Esophagus muscularis mucosa (tissue), 4 donors: ENCODE measurements at regions not wholly inside any gene's neighbourhood (a gene's known extent, or its start where the extent isn't known, plus 50 kb on each side); places are given as distances from the start of the nearest gene placed in this dataset.

ENCODE experiments used
- DNase-seq: peaks from one replicate; pipeline ENCODE4 v3.0.0-alpha.2; 2017; ENCODE audit errors: extremely low spot score
- H3K27ac ChIP-seq, 4 donors: fragments of 200-600 bp; sonication (generic); replicated peaks in 1 of 4; 1 replicate in 3 of 4; 2 replicates in 1 of 4; pipeline ENCODE4 v1.5.1; 2016 to 2019; ENCODE audit warnings: mild to moderate bottlenecking in 1 of 4
- H3K27me3 ChIP-seq, 4 donors: fragments of 200-600 bp; sonication (generic); one replicate each; pipeline versions ENCODE4 v1.5.1 to v1.6.0; 2016 to 2019
- H3K36me3 ChIP-seq, 4 donors: fragments of 200-600 bp; sonication (generic); one replicate each; pipeline ENCODE4 v1.5.1; 2016 to 2019
- H3K4me1 ChIP-seq, 4 donors: fragments of 200-600 bp; sonication (generic); one replicate each; pipeline ENCODE4 v1.5.1; 2016 to 2019
- H3K4me3 ChIP-seq, 4 donors: fragments of 200-600 bp; sonication (generic); 1 replicate in 2 of 4; 2 replicates in 2 of 4; pipeline ENCODE4 v1.5.1; 2016 to 2019; ENCODE audit warnings: mild to moderate bottlenecking in 4 of 4, moderate library complexity in 1 of 4
- H3K9me3 ChIP-seq, 4 donors: fragments of 200-600 bp; sonication (generic); 1 replicate in 3 of 4; 2 replicates in 1 of 4; pipeline ENCODE4 v1.5.1; 2016 to 2019
- EP300 ChIP-seq: sonication (generic); formaldehyde crosslinking; IDR thresholded peaks from one replicate; pipeline ENCODE4 v1.6.1; 2017; ENCODE audit warnings: antibody characterized with exemption
- POLR2A ChIP-seq: fragments of 450-650 bp; IDR thresholded peaks from one replicate; pipeline ENCODE4 v1.6.1; 2017; ENCODE audit warnings: antibody characterized with exemption, moderate library complexity, mild to moderate bottlenecking, low read depth
- POLR2AphosphoS5 ChIP-seq, 2 donors: sonication (generic); formaldehyde crosslinking; IDR thresholded peaks; one replicate each; pipeline ENCODE4 v1.6.1; 2017; ENCODE audit warnings: antibody characterized with exemption in 2 of 2
- WGBS: methylation state at CpG from one replicate; pipeline ENCODE4 v1.1.5; 2018; 5-methylcytosine and 5-hydroxymethylcytosine counted together
- intact Hi-C: fragments of 100-400 bp; cut with DNase I; formaldehyde crosslinking; loops from one replicate; pipeline ENCODE4 v1.15.1; 2023
- TF ChIP-seq, protein P1 (sequence below), 3 experiments: fragments of 200-600 bp in 2 of 3; fragments of 450-650 bp in 1 of 3; sonication (generic) in 2 of 3; IDR thresholded peaks; one replicate each; pipeline ENCODE4 v1.5.1; 2017 to 2019; ENCODE audit warnings: antibody characterized with exemption in 3 of 3, mild to moderate bottlenecking in 2 of 3, moderate library complexity in 1 of 3

DNA sequence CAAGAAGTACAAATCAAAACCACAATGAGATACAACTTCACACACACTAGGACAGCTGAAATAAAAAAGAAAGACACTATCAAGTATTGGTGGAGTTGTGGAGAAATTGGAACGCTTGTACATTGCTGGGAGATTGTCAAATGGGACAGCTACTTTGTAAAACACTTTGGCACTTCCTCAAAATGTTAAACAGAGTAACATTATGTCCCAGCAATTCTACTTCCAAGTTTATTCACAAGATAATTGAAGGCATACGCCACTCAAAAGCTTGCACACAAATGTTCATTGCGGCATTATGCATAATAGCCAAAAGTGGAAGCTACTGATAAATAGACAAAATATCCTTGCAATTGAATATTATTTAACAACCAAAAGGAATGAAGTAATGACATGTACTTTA lies 199.9 kb upstream of the KCNK2 start:
- Histone ChIP-seq H3K36me3 (no peaks in the 10 kb centered on the region), H3K9me3 (peaks cover 0 to 3% (median 0%) of the 10 kb centered on the region in 4 donors), H3K4me3 (no peak overlapping the region), H3K27me3 (no peaks in the 10 kb centered on the region), H3K27ac (no peak overlapping the region), H3K4me1 (no peaks in the 10 kb centered on the region)
- no peak for DNase-seq
- WGBS: 87% methylated on average over 3 of the region's 3 CpGs
- TF ChIP-seq EP300 (no peak), POLR2A (no peak), POLR2AphosphoS5 (IDR thresholded peaks at IDR 0.05) (no peak)
- TF ChIP-seq, protein P1, sequence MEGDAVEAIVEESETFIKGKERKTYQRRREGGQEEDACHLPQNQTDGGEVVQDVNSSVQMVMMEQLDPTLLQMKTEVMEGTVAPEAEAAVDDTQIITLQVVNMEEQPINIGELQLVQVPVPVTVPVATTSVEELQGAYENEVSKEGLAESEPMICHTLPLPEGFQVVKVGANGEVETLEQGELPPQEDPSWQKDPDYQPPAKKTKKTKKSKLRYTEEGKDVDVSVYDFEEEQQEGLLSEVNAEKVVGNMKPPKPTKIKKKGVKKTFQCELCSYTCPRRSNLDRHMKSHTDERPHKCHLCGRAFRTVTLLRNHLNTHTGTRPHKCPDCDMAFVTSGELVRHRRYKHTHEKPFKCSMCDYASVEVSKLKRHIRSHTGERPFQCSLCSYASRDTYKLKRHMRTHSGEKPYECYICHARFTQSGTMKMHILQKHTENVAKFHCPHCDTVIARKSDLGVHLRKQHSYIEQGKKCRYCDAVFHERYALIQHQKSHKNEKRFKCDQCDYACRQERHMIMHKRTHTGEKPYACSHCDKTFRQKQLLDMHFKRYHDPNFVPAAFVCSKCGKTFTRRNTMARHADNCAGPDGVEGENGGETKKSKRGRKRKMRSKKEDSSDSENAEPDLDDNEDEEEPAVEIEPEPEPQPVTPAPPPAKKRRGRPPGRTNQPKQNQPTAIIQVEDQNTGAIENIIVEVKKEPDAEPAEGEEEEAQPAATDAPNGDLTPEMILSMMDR (IDR thresholded peaks at IDR 0.05): no peak
- intact Hi-C loops: no loop called here

DNA sequence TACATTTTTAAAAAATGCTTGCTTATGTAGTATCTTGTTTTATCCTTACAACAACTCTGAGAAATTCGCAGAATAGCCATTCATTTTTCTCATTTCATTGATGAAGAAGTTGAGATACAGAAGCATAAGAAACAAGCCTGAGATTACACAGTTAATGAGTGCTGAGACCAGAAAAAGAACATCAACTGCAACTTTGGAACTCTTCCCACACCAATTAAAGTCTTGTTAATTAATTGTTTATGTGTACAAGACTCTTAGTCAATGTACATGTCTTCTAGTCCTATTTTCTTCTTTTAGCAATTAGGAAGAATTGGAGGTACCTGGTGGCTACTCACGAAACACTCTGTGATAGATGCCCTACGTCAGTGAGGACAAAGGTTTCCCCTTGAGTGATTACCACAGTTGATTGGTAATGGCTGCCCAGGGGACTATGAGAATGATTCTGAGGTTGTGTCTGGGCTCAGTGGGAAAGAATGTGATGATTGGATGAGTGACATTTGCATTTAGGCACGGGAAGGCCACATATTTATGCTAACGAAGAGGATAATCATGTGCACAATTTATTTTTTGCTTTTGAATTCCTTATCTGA lies 187.4 kb upstream of the KCNK2 start:
- H3K27me3 ChIP-seq: no peaks in the 10 kb centered on the region
- 69% methylated on average over 5 of the region's 5 CpGs for WGBS
- H3K27ac ChIP-seq: no peak overlapping the region
- no peak for DNase-seq
- intact Hi-C loops: no loop called here
- H3K36me3 ChIP-seq: no peaks in the 10 kb centered on the region
- TF ChIP-seq EP300 (no peak), POLR2A (no peak), POLR2AphosphoS5 (IDR thresholded peaks at IDR 0.05) (no peak)
- TF ChIP-seq, protein P1 (IDR thresholded peaks at IDR 0.05): no peak
- H3K4me3 ChIP-seq: no peak overlapping the region
- peaks cover 0 to 4% (median 0%) of the 10 kb centered on the region in 4 donors for H3K9me3 ChIP-seq
- no peaks in the 10 kb centered on the region for H3K4me1 ChIP-seq

DNA sequence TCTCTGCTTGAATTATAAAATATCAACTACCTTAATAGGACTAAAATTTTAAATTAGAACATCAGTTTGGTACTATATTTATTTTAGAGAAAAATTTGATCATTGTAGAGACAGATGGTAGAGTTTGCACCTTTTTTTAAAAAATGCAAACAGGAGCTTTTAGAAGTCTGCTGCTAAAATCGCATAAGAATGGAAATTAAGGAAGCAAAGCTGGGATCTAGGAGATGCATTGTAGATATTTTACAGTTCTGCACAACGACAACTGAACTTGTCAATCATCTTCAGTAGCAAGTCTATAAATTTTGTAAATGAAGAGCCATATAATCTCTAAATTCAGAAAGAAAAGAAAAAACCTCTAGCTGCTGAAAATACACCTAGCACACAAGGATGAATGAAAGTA lies 185.6 kb upstream of the KCNK2 start:
- H3K27me3 ChIP-seq: no peaks in the 10 kb centered on the region
- H3K9me3 ChIP-seq: peaks cover 0 to 4% (median 0%) of the 10 kb centered on the region in 4 donors
- WGBS: 80% methylated on average over 2 of the region's 2 CpGs
- intact Hi-C loops: no loop called here
- no peak for TF ChIP-seq EP300
- TF ChIP-seq, protein P1 (IDR thresholded peaks at IDR 0.05): no peak
- no peak for TF ChIP-seq POLR2AphosphoS5 (IDR thresholded peaks at IDR 0.05)
- no peak for TF ChIP-seq POLR2A
- no peaks in the 10 kb centered on the region for H3K36me3 ChIP-seq
- H3K4me3 ChIP-seq: no peak overlapping the region
- H3K4me1 ChIP-seq: no peaks in the 10 kb centered on the region
- DNase-seq: no peak
- H3K27ac ChIP-seq: no peak overlapping the region

DNA sequence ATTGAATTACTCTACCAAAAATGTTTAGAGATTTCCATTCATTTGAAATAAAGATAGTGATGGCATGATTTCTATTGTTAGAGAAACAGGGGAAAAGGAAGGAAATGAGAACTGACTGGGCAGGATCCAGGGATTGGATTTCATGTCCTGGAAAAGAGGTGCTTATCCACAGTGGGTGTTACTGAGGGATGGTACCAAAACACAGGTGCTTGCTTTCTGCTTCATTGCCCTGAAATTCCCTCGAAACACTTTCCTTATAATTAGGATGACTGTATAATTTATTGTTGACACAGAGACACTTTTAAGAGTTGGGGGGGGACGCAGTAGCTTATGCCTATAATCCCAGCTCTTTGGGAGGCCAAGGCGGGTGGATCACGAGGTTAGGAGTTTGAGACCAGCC lies 185.0 kb upstream of the KCNK2 start:
- no peaks in the 10 kb centered on the region for H3K4me1 ChIP-seq
- peaks cover 0 to 4% (median 0%) of the 10 kb centered on the region in 4 donors for H3K9me3 ChIP-seq
- no peaks in the 10 kb centered on the region for H3K27me3 ChIP-seq
- intact Hi-C loops: no loop called here
- TF ChIP-seq, protein P1 (IDR thresholded peaks at IDR 0.05): no peak
- TF ChIP-seq POLR2AphosphoS5 (IDR thresholded peaks at IDR 0.05): no peak
- no peak for TF ChIP-seq POLR2A
- no peak for TF ChIP-seq EP300
- no peaks in the 10 kb centered on the region for H3K36me3 ChIP-seq
- no peak for DNase-seq
- H3K4me3 ChIP-seq: no peak overlapping the region
- H3K27ac ChIP-seq: no peak overlapping the region
- 86% methylated on average over 4 of the region's 4 CpGs for WGBS

DNA sequence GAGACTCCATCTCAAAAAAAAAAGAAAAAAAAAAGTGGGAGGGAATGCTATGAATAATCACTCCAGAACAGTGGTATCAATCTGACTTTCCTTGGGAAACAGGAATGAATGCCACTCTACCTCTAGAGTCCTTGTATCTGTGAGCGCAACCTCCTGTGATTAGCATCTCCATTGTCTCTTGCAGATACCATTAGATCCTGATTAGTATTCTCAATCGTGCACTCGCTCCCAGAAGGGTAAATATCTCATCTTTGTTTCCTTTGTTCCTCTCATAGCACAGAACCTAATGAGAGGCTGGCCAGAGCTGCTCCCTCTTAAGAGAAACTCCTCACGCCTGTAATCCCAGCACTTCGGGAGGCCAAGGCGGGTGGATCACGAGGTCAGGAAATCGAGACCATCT lies 184.4 kb upstream of the KCNK2 start:
- no peak for DNase-seq
- WGBS: 88% methylated on average over 8 of the region's 8 CpGs
- Histone ChIP-seq H3K4me1 (no peaks in the 10 kb centered on the region), H3K27me3 (no peaks in the 10 kb centered on the region), H3K27ac (no peak overlapping the region), H3K36me3 (no peaks in the 10 kb centered on the region), H3K9me3 (peaks cover 0 to 2% (median 0%) of the 10 kb centered on the region in 4 donors), H3K4me3 (no peak overlapping the region)
- TF ChIP-seq, protein P1 (IDR thresholded peaks at IDR 0.05): no peak
- no peak for TF ChIP-seq POLR2A
- no peak for TF ChIP-seq POLR2AphosphoS5 (IDR thresholded peaks at IDR 0.05)
- TF ChIP-seq EP300: no peak
- intact Hi-C loops: no loop called here
